ENCODE measurements at regions not wholly inside any gene's neighbourhood (a gene's known extent, or its start where the extent isn't known, plus 50 kb on each side); places are given as distances from the start of the nearest gene placed in this dataset.

DNA sequence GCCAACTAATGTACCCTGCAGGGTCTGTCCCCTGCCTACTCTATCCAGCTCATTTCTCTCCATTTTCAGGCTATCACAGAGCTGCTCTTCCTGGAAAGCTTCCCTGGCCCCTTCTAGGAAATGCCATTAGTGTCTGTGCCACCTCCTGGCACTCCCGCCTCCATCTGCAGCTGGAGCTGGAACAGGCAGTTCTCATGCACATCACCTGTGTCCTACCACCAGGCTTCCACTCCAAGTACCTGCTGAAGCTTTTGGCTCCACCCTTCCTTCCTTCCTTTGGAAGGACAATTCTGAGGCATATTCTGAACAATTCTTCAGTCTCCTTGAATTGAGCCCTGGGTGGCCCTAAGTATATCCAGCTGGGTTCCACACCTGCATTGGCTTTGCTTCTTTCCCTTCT is 156.2 kb upstream of the ZNF618 start:
- no peaks in the 10 kb centered on the region for H4K20me1 ChIP-seq (ENCODE audit: control insufficient read depth, extremely low read depth, insufficient read depth, low read length)
- H3K27ac ChIP-seq (ENCODE audit: insufficient read depth, low read length), result no peak overlapping the region
- H2AFZ ChIP-seq (ENCODE audit: low read length), result no peak overlapping the region
- DNase-seq (ENCODE audit: low read depth in 2 of 2), result no peak
- H3K4me2 ChIP-seq (ENCODE audit: extremely low read depth, insufficient read depth, low read length), result no peak overlapping the region
- H3K4me1 ChIP-seq (ENCODE audit: control insufficient read depth, extremely low read depth, insufficient read depth, low read length), result no peaks in the 10 kb centered on the region
- peaks cover 9% of the 10 kb centered on the region for H3K27me3 ChIP-seq (ENCODE audit: control insufficient read depth, insufficient read depth, low read length)
- H3K79me2 ChIP-seq (ENCODE audit: control insufficient read depth, insufficient read depth, low read length), result no peaks in the 10 kb centered on the region
- no peaks in the 10 kb centered on the region for H3K9me3 ChIP-seq (ENCODE audit: control insufficient read depth, insufficient read depth, low read depth, low read length)
- H3K9ac ChIP-seq (ENCODE audit: insufficient read depth, low read length), result no peak overlapping the region
- no peaks in the 10 kb centered on the region for H3K36me3 ChIP-seq (ENCODE audit: control insufficient read depth, insufficient read depth, low read length)
- no peak overlapping the region for H3K4me3 ChIP-seq (replicated peaks in 1 of 4; ENCODE audit: control extremely low read depth in 1 of 4, insufficient read depth in 1 of 4, low read depth in 3 of 4, low read length in 4 of 4)
- no peak for TF ChIP-seq EZH2 (IDR thresholded peaks at IDR 0.05; ENCODE audit: low read length, missing control alignments)
- TF ChIP-seq, protein P1, sequence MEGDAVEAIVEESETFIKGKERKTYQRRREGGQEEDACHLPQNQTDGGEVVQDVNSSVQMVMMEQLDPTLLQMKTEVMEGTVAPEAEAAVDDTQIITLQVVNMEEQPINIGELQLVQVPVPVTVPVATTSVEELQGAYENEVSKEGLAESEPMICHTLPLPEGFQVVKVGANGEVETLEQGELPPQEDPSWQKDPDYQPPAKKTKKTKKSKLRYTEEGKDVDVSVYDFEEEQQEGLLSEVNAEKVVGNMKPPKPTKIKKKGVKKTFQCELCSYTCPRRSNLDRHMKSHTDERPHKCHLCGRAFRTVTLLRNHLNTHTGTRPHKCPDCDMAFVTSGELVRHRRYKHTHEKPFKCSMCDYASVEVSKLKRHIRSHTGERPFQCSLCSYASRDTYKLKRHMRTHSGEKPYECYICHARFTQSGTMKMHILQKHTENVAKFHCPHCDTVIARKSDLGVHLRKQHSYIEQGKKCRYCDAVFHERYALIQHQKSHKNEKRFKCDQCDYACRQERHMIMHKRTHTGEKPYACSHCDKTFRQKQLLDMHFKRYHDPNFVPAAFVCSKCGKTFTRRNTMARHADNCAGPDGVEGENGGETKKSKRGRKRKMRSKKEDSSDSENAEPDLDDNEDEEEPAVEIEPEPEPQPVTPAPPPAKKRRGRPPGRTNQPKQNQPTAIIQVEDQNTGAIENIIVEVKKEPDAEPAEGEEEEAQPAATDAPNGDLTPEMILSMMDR (conservative IDR thresholded peaks at IDR 0.05 in 1 of 2, IDR thresholded peaks at IDR 0.05 in 1 of 2; ENCODE audit: low read depth in 1 of 2, low read length in 2 of 2), result no peak

DNA sequence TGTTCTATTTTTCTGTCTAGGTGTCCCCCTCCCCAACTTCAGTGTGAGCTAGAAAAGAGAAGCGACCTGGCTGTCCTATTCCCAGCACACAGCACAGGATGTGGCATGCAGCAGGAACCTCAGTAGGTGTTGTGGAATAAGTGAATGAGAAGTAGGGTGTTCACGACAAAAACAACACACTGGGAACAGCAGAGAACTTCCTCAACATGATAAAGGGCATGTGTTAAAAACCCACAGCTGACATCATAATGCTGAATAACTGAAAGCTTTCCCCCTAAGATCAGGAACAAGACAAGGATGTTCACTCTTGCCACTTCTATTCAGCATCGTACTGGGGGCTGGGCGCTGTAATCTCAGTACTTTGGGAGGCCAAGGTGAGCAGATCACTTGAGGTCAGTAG is 155.6 kb upstream of the ZNF618 start:
- no peak for DNase-seq (ENCODE audit: low read depth in 2 of 2)
- Histone ChIP-seq H3K27ac (ENCODE audit: insufficient read depth, low read length) (no peak overlapping the region), H3K9ac (ENCODE audit: insufficient read depth, low read length) (no peak overlapping the region), H3K4me3 (replicated peaks in 1 of 4; ENCODE audit: control extremely low read depth in 1 of 4, insufficient read depth in 1 of 4, low read depth in 3 of 4, low read length in 4 of 4) (no peak overlapping the region), H3K36me3 (ENCODE audit: control insufficient read depth, insufficient read depth, low read length) (no peaks in the 10 kb centered on the region), H3K79me2 (ENCODE audit: control insufficient read depth, insufficient read depth, low read length) (no peaks in the 10 kb centered on the region), H3K4me1 (ENCODE audit: control insufficient read depth, extremely low read depth, insufficient read depth, low read length) (no peaks in the 10 kb centered on the region), H3K9me3 (ENCODE audit: control insufficient read depth, insufficient read depth, low read depth, low read length) (no peaks in the 10 kb centered on the region), H3K4me2 (ENCODE audit: extremely low read depth, insufficient read depth, low read length) (no peak overlapping the region), H2AFZ (ENCODE audit: low read length) (no peak overlapping the region), H4K20me1 (ENCODE audit: control insufficient read depth, extremely low read depth, insufficient read depth, low read length) (no peaks in the 10 kb centered on the region), H3K27me3 (ENCODE audit: control insufficient read depth, insufficient read depth, low read length) (peaks cover 9% of the 10 kb centered on the region)
- no peak for TF ChIP-seq EZH2 (IDR thresholded peaks at IDR 0.05; ENCODE audit: low read length, missing control alignments)
- TF ChIP-seq, protein P1 (conservative IDR thresholded peaks at IDR 0.05 in 1 of 2, IDR thresholded peaks at IDR 0.05 in 1 of 2; ENCODE audit: low read depth in 1 of 2, low read length in 2 of 2), result no peak

DNA sequence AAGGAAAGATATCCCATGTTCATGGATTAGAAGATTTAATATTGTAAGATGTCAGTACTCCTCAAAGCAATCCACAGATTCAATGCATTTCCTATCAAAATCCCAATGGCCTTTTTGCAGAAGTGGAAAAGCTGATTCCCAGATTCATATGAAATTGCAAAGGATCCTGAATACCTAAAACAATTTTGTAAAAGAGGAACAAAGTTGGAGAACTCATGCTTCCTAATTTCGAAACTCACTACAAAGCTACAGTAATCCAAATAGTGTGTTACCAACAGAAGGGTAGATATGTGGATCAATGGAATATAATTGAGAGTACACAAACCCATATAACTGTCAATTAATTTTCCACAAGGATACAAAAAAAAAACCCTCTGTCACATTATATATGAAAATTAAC is 154.3 kb upstream of the ZNF618 start:
- Histone ChIP-seq H2AFZ (ENCODE audit: low read length) (no peak overlapping the region), H3K9ac (ENCODE audit: insufficient read depth, low read length) (no peak overlapping the region), H3K4me2 (ENCODE audit: extremely low read depth, insufficient read depth, low read length) (no peak overlapping the region), H4K20me1 (ENCODE audit: control insufficient read depth, extremely low read depth, insufficient read depth, low read length) (no peaks in the 10 kb centered on the region), H3K4me3 (replicated peaks in 1 of 4; ENCODE audit: control extremely low read depth in 1 of 4, insufficient read depth in 1 of 4, low read depth in 3 of 4, low read length in 4 of 4) (no peak overlapping the region), H3K4me1 (ENCODE audit: control insufficient read depth, extremely low read depth, insufficient read depth, low read length) (no peaks in the 10 kb centered on the region), H3K9me3 (ENCODE audit: control insufficient read depth, insufficient read depth, low read depth, low read length) (no peaks in the 10 kb centered on the region), H3K27ac (ENCODE audit: insufficient read depth, low read length) (no peak overlapping the region), H3K27me3 (ENCODE audit: control insufficient read depth, insufficient read depth, low read length) (peaks cover 9% of the 10 kb centered on the region), H3K36me3 (ENCODE audit: control insufficient read depth, insufficient read depth, low read length) (no peaks in the 10 kb centered on the region), H3K79me2 (ENCODE audit: control insufficient read depth, insufficient read depth, low read length) (no peaks in the 10 kb centered on the region)
- no peak for DNase-seq (ENCODE audit: low read depth in 2 of 2)
- no peak for TF ChIP-seq EZH2 (IDR thresholded peaks at IDR 0.05; ENCODE audit: low read length, missing control alignments)
- TF ChIP-seq, protein P1 (conservative IDR thresholded peaks at IDR 0.05 in 1 of 2, IDR thresholded peaks at IDR 0.05 in 1 of 2; ENCODE audit: low read depth in 1 of 2, low read length in 2 of 2), result no peak

Measured in fibroblast of lung (primary cell).